Mesothelial cell of epicardium (in vitro differentiated cells): ENCODE measurements at regions not wholly inside any gene's neighbourhood (a gene's known extent, or its start where the extent isn't known, plus 50 kb on each side); places are given as distances from the start of the nearest gene placed in this dataset.

ENCODE experiments used
- DNase-seq, 2 experiments: peaks; one replicate each; pipeline ENCODE4 v3.0.0; 2021; ENCODE audit warnings: low spot score in 2 of 2; ENCODE audit not compliant: unreplicated experiment in 2 of 2
- H3K27ac Mint-ChIP-seq: 2 replicates; pipeline ENCODE4 v1.8.0; 2021; ENCODE audit warnings: mixed read lengths
- H3K27me3 Mint-ChIP-seq: 2 replicates; pipeline ENCODE4 v1.8.0; 2021; ENCODE audit warnings: low read depth, mixed read lengths
- H3K36me3 Mint-ChIP-seq: 2 replicates; pipeline ENCODE4 v1.8.0; 2021; ENCODE audit warnings: mixed read lengths
- H3K4me1 Mint-ChIP-seq: 2 replicates; pipeline ENCODE4 v1.8.0; 2021; ENCODE audit warnings: mixed read lengths
- H3K4me3 Mint-ChIP-seq: 2 replicates; pipeline ENCODE4 v1.8.0; 2021; ENCODE audit warnings: mild to moderate bottlenecking, moderate library complexity, mixed read lengths
- H3K9me3 Mint-ChIP-seq: 2 replicates; pipeline ENCODE4 v1.8.0; 2021; ENCODE audit warnings: mixed read lengths
- CTCF ChIP-seq: fragments of 200-600 bp; sonication (generic); IDR thresholded peaks from one replicate; pipeline ENCODE4 v1.5.0; 2021; ENCODE audit warnings: antibody characterized with exemption; ENCODE audit not compliant: unreplicated experiment

GRCh38 chr13:48904668-48905290 is 70.9 kb upstream of the FNDC3A start:
- no peaks in the 10 kb centered on the region for H3K36me3 Mint-ChIP-seq
- no peaks in the 10 kb centered on the region for H3K4me1 Mint-ChIP-seq
- no peaks in the 10 kb centered on the region for H3K9me3 Mint-ChIP-seq
- no peak overlapping the region for H3K4me3 Mint-ChIP-seq
- H3K27ac Mint-ChIP-seq: no peak overlapping the region
- no peak for DNase-seq
- TF ChIP-seq CTCF: no peak
- H3K27me3 Mint-ChIP-seq: no peaks in the 10 kb centered on the region

- no peak for TF ChIP-seq CTCF
- no peaks in the 10 kb centered on the region for H3K36me3 Mint-ChIP-seq
- H3K27ac Mint-ChIP-seq: no peak overlapping the region
- no peaks in the 10 kb centered on the region for H3K4me1 Mint-ChIP-seq
- DNase-seq: no peak
- no peaks in the 10 kb centered on the region for H3K27me3 Mint-ChIP-seq
- no peak overlapping the region for H3K4me3 Mint-ChIP-seq
- H3K9me3 Mint-ChIP-seq: no peaks in the 10 kb centered on the region
Measured at GRCh38 chr13:48906200-48906599, 69.5 kb upstream of the FNDC3A start.

GRCh38 chr13:48908381-48909055 is 67.2 kb upstream of the FNDC3A start:
- Mint-ChIP-seq H3K4me1 (no peaks in the 10 kb centered on the region), H3K36me3 (no peaks in the 10 kb centered on the region), H3K27me3 (no peaks in the 10 kb centered on the region), H3K4me3 (no peak overlapping the region), H3K27ac (no peak overlapping the region), H3K9me3 (no peaks in the 10 kb centered on the region)
- TF ChIP-seq CTCF: no peak
- DNase-seq: no peak

GRCh38 chr13:48909056-48909389 is 66.7 kb upstream of the FNDC3A start:
- Mint-ChIP-seq H3K36me3 (no peaks in the 10 kb centered on the region), H3K27ac (no peak overlapping the region), H3K9me3 (no peaks in the 10 kb centered on the region), H3K4me1 (no peaks in the 10 kb centered on the region), H3K4me3 (no peak overlapping the region), H3K27me3 (no peaks in the 10 kb centered on the region)
- TF ChIP-seq CTCF: no peak
- no peak for DNase-seq

GRCh38 chr13:48910686-48911085 is 65.0 kb upstream of the FNDC3A start:
- no peaks in the 10 kb centered on the region for H3K36me3 Mint-ChIP-seq
- H3K4me1 Mint-ChIP-seq: no peaks in the 10 kb centered on the region
- peaks cover 8% of the 10 kb centered on the region for H3K9me3 Mint-ChIP-seq
- no peak for DNase-seq
- no peak overlapping the region for H3K4me3 Mint-ChIP-seq
- H3K27ac Mint-ChIP-seq: no peak overlapping the region
- no peaks in the 10 kb centered on the region for H3K27me3 Mint-ChIP-seq
- TF ChIP-seq CTCF: no peak
